NCI-H345 treated with DMSO at 0.1 percent for 48 hours (cell line): ENCODE measurements at regions not wholly inside any gene's neighbourhood (a gene's known extent, or its start where the extent isn't known, plus 50 kb on each side); places are given as distances from the start of the nearest gene placed in this dataset.
"Not testable (repeated sequence)": the region's sequence is repeated elsewhere in the genome, so short reads cannot be mapped to it uniquely, and the experiment has no call there.

Experiments
- DNase-seq: peaks from one replicate; lab custom pipeline; 2025; ENCODE audit not compliant: unreplicated experiment; lab: John Stamatoyannopoulos, UW

- DNase-seq: no peak
These were observed 290.7 kb upstream of the NRXN1 start for GRCh38 chr2:51322613-51323012.

GRCh38 chr2:51304311-51304710 is 272.4 kb upstream of the NRXN1 start:
- DNase-seq: no peak

DNA sequence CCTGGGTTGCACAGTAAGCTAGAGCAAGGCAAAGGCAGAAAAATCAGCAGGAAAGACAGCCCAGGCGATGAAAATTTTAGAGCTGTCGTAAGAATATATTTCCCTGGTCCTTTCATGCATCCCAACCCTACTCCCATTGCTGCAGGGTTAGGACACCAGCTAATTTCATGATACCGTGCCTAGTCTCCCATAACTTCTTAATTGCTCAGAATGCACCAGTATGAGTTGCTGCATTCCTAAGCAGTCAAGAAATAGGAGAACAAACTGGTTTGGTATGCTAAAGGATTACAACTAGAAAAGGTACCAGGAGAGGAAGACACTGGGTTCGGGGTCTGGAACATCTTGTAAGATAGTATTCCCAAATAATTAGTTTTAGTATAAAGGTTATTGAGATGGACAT is 269.4 kb upstream of the NRXN1 start:
- no peak for DNase-seq

DNA sequence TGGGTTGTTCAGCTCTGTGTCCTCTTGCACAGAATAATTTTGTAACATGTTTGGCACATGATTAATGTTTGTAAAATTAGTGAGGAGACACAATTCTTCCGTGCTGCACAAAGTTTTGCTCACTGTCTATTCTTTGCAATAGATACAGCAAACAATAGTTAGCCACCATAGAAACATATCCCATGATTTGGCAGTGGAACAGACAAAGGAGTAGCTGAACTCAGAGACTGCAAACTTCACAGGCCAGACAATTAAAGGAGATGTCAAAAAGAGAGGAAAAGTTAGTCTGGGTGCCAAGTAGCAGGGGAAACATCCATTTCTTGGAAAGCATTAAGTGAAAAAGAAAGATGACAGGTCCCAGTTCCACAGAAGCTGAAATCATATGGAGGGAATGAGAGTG is 267.4 kb upstream of the NRXN1 start:
- no peak for DNase-seq

- no peak for DNase-seq
These were observed 265.6 kb upstream of the NRXN1 start for GRCh38 chr2:51297488-51297887.

- no peak for DNase-seq
These were observed 261.8 kb upstream of the NRXN1 start for GRCh38 chr2:51293566-51294200.

GRCh38 chr2:51291762-51292551 is 260.0 kb upstream of the NRXN1 start:
- DNase-seq: no peak

GRCh38 chr2:51290725-51291124 is 258.8 kb upstream of the NRXN1 start:
- no peak for DNase-seq

- DNase-seq: no peak
These were observed 257.1 kb upstream of the NRXN1 start for GRCh38 chr2:51289045-51289444.

- DNase-seq: no peak
These were observed 236.3 kb upstream of the NRXN1 start for GRCh38 chr2:51268191-51268590.

DNA sequence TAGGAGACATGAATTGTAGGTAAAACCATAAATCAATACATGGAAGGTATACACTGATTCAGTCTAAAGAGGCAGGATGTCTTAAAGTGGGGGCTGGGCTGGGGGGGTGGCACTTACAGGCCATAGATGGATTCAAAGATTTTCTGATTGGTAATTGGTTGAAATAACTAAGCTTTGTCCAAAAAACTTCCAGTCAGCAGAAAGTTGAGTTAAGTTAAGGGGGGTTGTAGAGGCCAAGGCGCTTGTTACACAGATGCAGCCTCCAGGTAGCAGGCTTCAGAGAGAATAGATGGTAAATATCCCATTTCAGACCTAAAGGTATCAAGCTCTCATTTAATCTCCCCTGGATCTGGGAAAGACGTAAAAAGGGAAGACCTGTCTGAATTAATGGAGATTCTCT is 233.6 kb upstream of the NRXN1 start:
- DNase-seq: no peak

DNA sequence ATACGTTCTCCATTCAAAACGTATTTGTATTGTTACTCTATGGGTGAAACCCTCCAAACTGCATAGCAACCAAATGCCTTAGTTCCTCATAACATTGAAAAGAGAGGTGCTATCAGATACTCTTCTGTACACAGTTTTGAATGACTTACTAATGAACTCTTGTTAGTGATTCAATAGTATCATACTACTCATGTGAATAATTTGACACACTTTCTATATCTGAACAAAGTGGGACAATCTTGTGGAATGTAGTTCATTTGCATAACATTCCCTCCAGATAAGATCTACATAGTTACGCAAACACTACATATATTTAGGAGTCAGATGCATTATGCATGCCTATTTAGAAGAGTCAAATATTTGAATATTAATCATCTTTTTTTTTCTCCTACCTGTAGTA is 232.0 kb upstream of the NRXN1 start:
- no peak for DNase-seq

- DNase-seq: not testable (repeated sequence)
These were observed 231.2 kb upstream of the NRXN1 start for GRCh38 chr2:51263101-51263500.

DNA sequence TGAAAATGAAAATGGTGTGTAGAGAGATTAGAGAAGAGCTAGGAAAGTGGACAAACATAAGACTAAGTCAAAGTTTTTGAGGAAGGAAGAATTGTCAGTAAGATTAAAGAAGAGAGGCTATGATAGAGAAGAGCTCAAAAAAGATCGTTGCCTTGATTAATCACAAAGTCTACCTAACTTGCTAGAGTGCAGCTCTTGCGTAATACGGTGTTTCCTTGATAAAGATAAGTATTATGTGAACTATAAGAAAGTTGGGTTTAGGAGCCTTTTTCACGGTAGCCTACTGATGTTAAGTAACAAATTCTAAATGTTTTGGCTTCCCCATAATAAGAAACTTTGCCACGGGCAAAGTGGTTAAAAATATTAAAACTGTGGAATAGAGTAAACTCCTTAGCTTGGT is 226.4 kb upstream of the NRXN1 start:
- DNase-seq: no peak

GRCh38 chr2:51256736-51257135 is 224.8 kb upstream of the NRXN1 start:
- no peak for DNase-seq

- DNase-seq: no peak
These were observed 219.4 kb upstream of the NRXN1 start for GRCh38 chr2:51251356-51251755.

DNA sequence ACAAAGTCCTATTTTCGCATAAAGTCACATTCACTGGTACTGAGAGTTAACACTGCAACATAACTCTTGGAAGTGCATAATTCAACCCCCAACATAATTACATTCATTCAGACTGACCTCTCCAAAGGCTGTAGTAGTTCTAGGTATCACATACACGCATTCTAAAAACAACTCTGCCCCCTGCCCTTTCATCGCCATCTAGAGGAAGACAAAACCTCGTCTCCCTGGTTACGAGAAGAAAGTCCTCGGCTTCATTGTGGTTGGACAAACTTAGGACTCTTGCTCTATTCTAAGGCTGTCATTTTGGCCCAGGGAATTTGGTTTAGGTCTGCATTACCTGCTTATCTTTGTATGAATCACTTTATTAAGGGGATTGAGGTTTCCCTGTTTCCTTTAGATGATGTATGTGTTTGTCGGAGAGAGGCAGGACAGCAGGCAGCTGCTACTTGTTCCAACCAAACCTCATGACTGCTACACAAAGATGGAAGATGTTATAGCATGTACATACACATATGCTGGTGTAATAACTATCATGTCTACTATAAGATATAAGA is 215.4 kb upstream of the NRXN1 start:
- no peak for DNase-seq

- no peak for DNase-seq
These were observed 212.1 kb upstream of the NRXN1 start for GRCh38 chr2:51243892-51244535.

DNA sequence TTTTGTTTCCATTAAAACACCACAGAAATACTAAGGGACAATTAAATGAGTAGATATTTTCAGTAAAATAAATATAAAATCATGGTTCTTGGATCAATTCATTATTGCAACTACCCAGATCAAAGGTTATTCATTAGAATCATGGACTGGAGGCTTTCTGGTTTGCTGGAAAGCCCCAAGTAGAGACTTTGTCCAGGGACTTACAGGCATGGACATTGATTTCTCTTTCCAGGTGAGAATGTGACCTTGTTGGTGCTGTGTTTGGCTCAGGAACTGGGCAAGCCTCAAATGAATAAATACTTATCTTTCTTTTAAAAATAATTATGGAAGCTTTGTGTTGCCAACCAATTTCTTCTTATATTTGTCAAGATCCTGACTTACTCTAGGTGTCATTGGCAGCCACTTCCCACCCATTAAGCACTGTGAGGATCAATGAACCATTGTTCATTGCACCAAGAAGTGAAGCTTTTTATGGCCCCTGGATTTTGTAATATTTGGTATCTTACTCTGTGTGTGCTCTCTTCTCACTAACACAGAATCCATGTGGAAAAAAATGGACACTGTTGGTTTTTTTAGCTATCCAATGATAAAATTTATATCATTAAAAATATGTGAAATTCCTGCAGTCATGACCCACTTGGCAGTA is 205.8 kb upstream of the NRXN1 start:
- DNase-seq: no peak

DNA sequence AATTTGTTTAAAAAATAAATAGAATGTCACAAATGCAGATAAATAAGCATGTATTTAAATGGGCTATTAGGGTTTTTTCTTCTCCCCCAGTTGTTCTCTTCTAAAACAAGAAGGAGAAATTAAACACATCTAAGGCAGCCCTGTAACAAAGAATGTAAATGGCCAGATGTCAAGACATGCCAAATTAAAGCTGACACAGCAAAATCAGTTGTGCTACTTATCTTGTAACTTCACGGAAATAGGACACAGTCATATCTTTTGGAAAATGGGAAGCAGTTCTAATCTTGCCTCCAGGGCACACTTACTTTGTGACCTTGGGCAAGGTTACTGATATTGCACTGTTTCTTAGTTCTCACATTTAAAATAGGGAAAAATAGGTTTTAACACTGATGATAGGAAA is 200.1 kb upstream of the NRXN1 start:
- DNase-seq: no peak

GRCh38 chr2:51231071-51231470 is 199.1 kb upstream of the NRXN1 start:
- no peak for DNase-seq

DNA sequence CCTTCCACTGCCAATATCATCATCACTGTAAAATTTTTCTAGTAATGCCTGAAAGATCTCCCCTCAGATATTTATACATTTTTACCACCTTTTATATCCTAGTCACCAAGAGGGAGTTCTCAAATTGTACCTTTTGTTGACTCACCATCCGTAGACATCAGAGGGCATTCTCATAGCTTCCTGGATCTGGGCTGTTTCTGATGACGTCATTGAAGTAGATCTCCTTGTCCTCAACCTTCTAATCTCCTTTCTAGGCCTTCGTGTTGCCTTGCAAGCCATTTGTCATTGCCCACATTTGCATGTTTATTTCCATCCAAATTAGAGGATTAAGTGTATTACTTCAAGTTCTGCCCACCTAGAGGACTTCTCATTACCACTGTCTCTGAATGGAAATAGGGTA is 193.4 kb upstream of the NRXN1 start:
- DNase-seq: no peak
